Fibroblast of lung (primary cell): ENCODE measurements at regions not wholly inside any gene's neighbourhood (a gene's known extent, or its start where the extent isn't known, plus 50 kb on each side); places are given as distances from the start of the nearest gene placed in this dataset.

Experiments
- DNase-seq, 2 donors: peaks; one replicate each; pipeline versions ENCODE4 v3.0.0 to v3.0.0-alpha.2; 2010; ENCODE audit warnings: low read depth in 2 of 2
- H2AFZ ChIP-seq: 2 replicates; pipeline ENCODE4 v1.5.1; 2012; ENCODE audit warnings: low read length, control low read depth, inconsistent platforms
- H3K27ac ChIP-seq: 2 replicates; pipeline ENCODE4 v1.5.1; 2011; ENCODE audit warnings: low read length, control low read depth; ENCODE audit not compliant: insufficient read depth
- H3K27me3 ChIP-seq: 2 replicates; pipeline ENCODE4 v1.5.1; 2011; ENCODE audit warnings: mild to moderate bottlenecking, low read length; ENCODE audit not compliant: control insufficient read depth, insufficient read depth
- H3K36me3 ChIP-seq: 2 replicates; pipeline ENCODE4 v1.5.1; 2011; ENCODE audit warnings: low read length; ENCODE audit not compliant: control insufficient read depth, insufficient read depth
- H3K4me1 ChIP-seq: 2 replicates; pipeline ENCODE4 v1.5.1; 2011; ENCODE audit warnings: low read length; ENCODE audit not compliant: control insufficient read depth, insufficient read depth; ENCODE audit errors: extremely low read depth
- H3K4me2 ChIP-seq: 2 replicates; pipeline ENCODE4 v1.5.1; 2011; ENCODE audit warnings: low read length, control low read depth; ENCODE audit not compliant: insufficient read depth; ENCODE audit errors: extremely low read depth
- H3K4me3 ChIP-seq, 4 experiments: fragments of 200-600 bp in 1 of 4; sonication (generic) in 1 of 4; replicated peaks in 1 of 4; 2 replicates each; pipeline ENCODE4 v1.5.1; 2011 to 2016; ENCODE audit warnings: low read length in 4 of 4, low read depth in 3 of 4, mild to moderate bottlenecking in 3 of 4, control low read depth in 2 of 4, inconsistent platforms in 1 of 4, mixed read lengths in 1 of 4; ENCODE audit not compliant: insufficient read depth in 1 of 4; ENCODE audit errors: control extremely low read depth in 1 of 4
- H3K79me2 ChIP-seq: 2 replicates; pipeline ENCODE4 v1.5.1; 2012; ENCODE audit warnings: mild to moderate bottlenecking, low read length, inconsistent platforms; ENCODE audit not compliant: control insufficient read depth, insufficient read depth
- H3K9ac ChIP-seq: 2 replicates; pipeline ENCODE4 v1.5.1; 2011; ENCODE audit warnings: mild to moderate bottlenecking, low read length, control low read depth; ENCODE audit not compliant: insufficient read depth
- H3K9me3 ChIP-seq: 2 replicates; pipeline ENCODE4 v1.5.1; 2012; ENCODE audit warnings: low read depth, low read length; ENCODE audit not compliant: control insufficient read depth, insufficient read depth
- H4K20me1 ChIP-seq: 2 replicates; pipeline ENCODE4 v1.5.1; 2011; ENCODE audit warnings: low read length; ENCODE audit not compliant: control insufficient read depth, insufficient read depth; ENCODE audit errors: extremely low read depth
- EZH2 ChIP-seq: IDR thresholded peaks from 2 replicates; pipeline ENCODE4 v1.5.1; 2012; ENCODE audit warnings: low read length, control low read depth, mild to moderate bottlenecking; ENCODE audit errors: missing control alignments
- TF ChIP-seq, protein P1 (sequence below), 2 donors: IDR thresholded peaks in 1 of 2; conservative IDR thresholded peaks in 1 of 2; 1 replicate in 1 of 2; 2 replicates in 1 of 2; pipeline ENCODE4 v1.5.1; 2011 to 2012; ENCODE audit warnings: low read length in 2 of 2, control low read depth in 1 of 2, inconsistent platforms in 1 of 2, low read depth in 1 of 2, mild to moderate bottlenecking in 1 of 2

DNA sequence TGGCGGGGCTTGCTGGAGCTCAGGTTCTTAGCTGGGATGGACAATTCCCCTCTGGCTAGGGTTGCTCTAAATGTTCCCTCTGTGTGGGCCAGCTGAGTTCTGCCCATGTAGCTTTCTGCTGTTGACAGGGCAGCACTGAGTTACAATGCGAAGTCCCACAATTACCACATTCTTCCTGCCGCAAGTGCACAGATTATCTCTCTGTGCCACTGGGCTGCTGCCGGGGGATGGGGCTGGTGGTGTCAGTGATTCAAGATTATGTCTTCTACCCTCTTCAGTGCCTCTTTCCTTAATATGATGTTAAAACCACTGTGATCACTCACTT lies 708.1 kb downstream of the SLC4A3 start:
- Histone ChIP-seq H3K9me3 (no peaks in the 10 kb centered on the region), H3K27me3 (no peaks in the 10 kb centered on the region), H2AFZ (no peak overlapping the region), H3K79me2 (no peaks in the 10 kb centered on the region), H3K4me3 (no peak overlapping the region), H3K9ac (no peak overlapping the region), H3K27ac (no peak overlapping the region), H3K4me2 (no peak overlapping the region), H3K36me3 (no peaks in the 10 kb centered on the region), H3K4me1 (no peaks in the 10 kb centered on the region), H4K20me1 (no peaks in the 10 kb centered on the region)
- TF ChIP-seq, protein P1, sequence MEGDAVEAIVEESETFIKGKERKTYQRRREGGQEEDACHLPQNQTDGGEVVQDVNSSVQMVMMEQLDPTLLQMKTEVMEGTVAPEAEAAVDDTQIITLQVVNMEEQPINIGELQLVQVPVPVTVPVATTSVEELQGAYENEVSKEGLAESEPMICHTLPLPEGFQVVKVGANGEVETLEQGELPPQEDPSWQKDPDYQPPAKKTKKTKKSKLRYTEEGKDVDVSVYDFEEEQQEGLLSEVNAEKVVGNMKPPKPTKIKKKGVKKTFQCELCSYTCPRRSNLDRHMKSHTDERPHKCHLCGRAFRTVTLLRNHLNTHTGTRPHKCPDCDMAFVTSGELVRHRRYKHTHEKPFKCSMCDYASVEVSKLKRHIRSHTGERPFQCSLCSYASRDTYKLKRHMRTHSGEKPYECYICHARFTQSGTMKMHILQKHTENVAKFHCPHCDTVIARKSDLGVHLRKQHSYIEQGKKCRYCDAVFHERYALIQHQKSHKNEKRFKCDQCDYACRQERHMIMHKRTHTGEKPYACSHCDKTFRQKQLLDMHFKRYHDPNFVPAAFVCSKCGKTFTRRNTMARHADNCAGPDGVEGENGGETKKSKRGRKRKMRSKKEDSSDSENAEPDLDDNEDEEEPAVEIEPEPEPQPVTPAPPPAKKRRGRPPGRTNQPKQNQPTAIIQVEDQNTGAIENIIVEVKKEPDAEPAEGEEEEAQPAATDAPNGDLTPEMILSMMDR (conservative IDR thresholded peaks at IDR 0.05 in 1 of 2, IDR thresholded peaks at IDR 0.05 in 1 of 2; ENCODE audit: low read depth in 1 of 2, low read length in 2 of 2): no peak
- TF ChIP-seq EZH2: no peak
- DNase-seq: no peak

DNA sequence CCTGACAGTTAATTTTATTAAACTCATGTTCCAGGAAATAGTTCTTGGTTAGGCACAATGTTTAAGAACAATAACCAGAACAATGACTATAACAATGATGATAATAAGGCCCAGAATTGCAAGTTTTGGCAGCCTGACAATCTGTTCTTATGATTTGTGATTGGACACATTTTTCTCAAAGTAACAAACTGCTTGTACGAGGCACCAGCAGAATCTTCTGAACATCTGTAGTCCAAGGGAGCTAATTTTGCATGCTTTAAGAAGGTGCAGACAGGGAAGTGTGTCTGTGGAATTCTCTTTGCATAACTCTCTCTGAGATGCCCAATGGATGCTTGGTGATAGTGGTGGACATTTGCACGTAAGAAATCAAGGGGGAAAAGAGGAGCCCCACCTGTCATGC lies 709.3 kb downstream of the SLC4A3 start:
- no peak for DNase-seq
- Histone ChIP-seq H3K4me3 (no peak overlapping the region), H3K27me3 (no peaks in the 10 kb centered on the region), H3K9me3 (no peaks in the 10 kb centered on the region), H3K9ac (no peak overlapping the region), H4K20me1 (no peaks in the 10 kb centered on the region), H2AFZ (no peak overlapping the region), H3K4me2 (no peak overlapping the region), H3K79me2 (no peaks in the 10 kb centered on the region), H3K36me3 (no peaks in the 10 kb centered on the region), H3K27ac (no peak overlapping the region), H3K4me1 (no peaks in the 10 kb centered on the region)
- TF ChIP-seq, protein P1 (conservative IDR thresholded peaks at IDR 0.05 in 1 of 2, IDR thresholded peaks at IDR 0.05 in 1 of 2; ENCODE audit: low read depth in 1 of 2, low read length in 2 of 2): no peak
- TF ChIP-seq EZH2: no peak

DNA sequence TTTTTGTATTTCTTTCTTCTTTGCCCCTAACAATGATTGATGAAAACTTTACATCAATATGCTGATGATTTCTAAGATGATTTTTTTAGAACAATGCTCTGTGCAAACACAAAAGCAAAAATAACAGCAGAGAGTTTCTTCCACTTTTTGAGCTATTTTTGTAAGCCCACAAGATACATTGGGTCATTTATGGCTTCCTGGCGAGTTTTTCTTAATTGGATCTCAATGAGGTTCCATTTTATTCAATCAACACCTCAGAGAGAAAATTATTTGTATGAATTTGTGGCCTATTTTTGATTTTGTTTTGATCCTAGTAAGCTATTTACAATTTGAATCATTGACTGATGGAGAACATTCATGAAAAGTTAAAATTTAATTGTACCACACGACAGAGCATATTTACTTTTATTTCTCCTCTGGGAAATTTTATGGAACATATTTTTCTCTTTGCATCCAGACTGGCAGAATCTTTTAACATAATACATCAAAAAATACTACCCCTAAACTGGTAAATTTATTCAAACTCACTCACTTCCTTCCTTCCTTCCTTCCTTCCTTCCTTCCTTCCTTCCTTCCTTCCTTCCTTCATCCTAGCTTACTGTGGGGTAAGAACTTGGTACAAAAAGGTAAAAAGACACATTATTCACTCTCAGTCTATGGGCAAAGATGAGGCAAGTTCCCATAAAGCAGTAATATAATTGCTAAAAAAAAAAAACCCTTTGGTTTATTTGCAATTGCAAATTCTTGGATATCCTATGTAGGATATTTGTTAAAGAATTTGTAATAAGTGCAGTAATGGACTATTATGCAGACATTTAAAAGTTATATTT lies 710.4 kb downstream of the SLC4A3 start:
- Histone ChIP-seq H3K9me3 (no peaks in the 10 kb centered on the region), H3K36me3 (no peaks in the 10 kb centered on the region), H3K79me2 (no peaks in the 10 kb centered on the region), H3K9ac (no peak overlapping the region), H3K4me3 (no peak overlapping the region), H3K27ac (no peak overlapping the region), H3K27me3 (no peaks in the 10 kb centered on the region), H3K4me2 (no peak overlapping the region), H3K4me1 (no peaks in the 10 kb centered on the region), H2AFZ (no peak overlapping the region), H4K20me1 (no peaks in the 10 kb centered on the region)
- DNase-seq: no peak
- no peak for TF ChIP-seq EZH2
- TF ChIP-seq, protein P1 (conservative IDR thresholded peaks at IDR 0.05 in 1 of 2, IDR thresholded peaks at IDR 0.05 in 1 of 2; ENCODE audit: low read depth in 1 of 2, low read length in 2 of 2): no peak
